ENCODE measurements at regions not wholly inside any gene's neighbourhood (a gene's known extent, or its start where the extent isn't known, plus 50 kb on each side); places are given as distances from the start of the nearest gene placed in this dataset.

DNA sequence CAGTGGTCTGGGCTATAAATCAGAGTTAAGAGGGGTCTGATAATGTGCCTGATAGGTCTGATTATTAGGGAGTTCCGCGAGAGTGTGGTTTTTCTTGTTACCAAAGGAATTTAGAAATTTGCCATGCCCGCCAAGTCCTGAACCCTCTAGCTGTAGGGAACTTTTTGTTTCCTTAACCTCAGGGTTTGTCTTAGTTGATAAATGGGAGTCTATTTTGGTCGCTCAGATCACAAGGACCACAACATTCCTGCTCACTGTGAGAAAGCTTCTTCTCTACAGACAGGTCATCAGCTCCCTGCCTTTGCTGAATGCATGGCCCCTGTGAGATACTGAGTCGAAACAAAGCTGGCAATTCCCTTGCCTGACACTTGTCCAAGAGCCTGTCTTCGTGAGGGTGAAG lies 497.8 kb downstream of the HS3ST4 start:
- Mint-ChIP-seq H3K27ac (ENCODE audit: unreplicated experiment) (no peak overlapping the region), H3K4me1 (ENCODE audit: low read depth, unreplicated experiment) (no peaks in the 10 kb centered on the region), H3K27me3 (ENCODE audit: insufficient read depth, unreplicated experiment) (no peaks in the 10 kb centered on the region), H3K36me3 (ENCODE audit: insufficient read depth, unreplicated experiment) (no peaks in the 10 kb centered on the region), H3K9me3 (ENCODE audit: unreplicated experiment) (peaks cover 26% of the 10 kb centered on the region), H3K4me3 (ENCODE audit: unreplicated experiment) (no peak overlapping the region)
- TF ChIP-seq, protein P1, sequence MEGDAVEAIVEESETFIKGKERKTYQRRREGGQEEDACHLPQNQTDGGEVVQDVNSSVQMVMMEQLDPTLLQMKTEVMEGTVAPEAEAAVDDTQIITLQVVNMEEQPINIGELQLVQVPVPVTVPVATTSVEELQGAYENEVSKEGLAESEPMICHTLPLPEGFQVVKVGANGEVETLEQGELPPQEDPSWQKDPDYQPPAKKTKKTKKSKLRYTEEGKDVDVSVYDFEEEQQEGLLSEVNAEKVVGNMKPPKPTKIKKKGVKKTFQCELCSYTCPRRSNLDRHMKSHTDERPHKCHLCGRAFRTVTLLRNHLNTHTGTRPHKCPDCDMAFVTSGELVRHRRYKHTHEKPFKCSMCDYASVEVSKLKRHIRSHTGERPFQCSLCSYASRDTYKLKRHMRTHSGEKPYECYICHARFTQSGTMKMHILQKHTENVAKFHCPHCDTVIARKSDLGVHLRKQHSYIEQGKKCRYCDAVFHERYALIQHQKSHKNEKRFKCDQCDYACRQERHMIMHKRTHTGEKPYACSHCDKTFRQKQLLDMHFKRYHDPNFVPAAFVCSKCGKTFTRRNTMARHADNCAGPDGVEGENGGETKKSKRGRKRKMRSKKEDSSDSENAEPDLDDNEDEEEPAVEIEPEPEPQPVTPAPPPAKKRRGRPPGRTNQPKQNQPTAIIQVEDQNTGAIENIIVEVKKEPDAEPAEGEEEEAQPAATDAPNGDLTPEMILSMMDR (IDR thresholded peaks at IDR 0.05; ENCODE audit: insufficient read depth in 1 of 2, low read depth in 1 of 2, low read length in 1 of 2, severe bottlenecking in 1 of 2, unreplicated experiment in 1 of 2) = no peak
- BruUV-seq (replicated peaks) = no TSS peak
- ChIA-PET POLR2A (no interaction called here), CTCF (no interaction called here)
- Histone ChIP-seq H3K4me3 (ENCODE audit: low read depth, low read length) (no peak overlapping the region), H3K27me3 (replicated peaks; ENCODE audit: control insufficient read depth, insufficient read depth, low read length) (no peaks in the 10 kb centered on the region), H3K4me1 (no peaks in the 10 kb centered on the region), H3K9me3 (no peaks in the 10 kb centered on the region), H3K36me3 (ENCODE audit: control insufficient read depth, insufficient read depth, low read length) (no peaks in the 10 kb centered on the region)
- DNase-seq = no peak
- intact Hi-C loops (cut with micrococcal nuclease; ENCODE audit: unreplicated experiment) = no loop called here

DNA sequence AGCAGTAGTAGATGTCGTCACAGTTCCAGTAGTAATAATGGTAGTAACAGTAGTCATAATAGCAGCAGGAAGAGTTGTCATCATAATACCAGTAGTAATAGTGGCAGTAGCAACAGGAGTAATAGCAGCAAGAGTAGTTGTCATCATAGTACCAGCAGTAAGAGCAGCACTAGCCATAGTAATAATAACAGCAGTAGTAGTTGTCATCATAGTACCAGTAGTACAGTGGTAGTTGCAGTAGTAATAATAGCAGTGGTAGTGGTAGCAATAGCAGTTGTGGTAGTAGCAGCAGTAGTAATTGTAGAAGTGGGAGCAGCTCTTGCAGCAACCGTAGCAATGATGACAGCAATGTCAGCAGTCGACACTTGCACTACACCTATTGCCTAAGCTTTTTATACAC lies 502.8 kb downstream of the HS3ST4 start:
- peaks cover 28% of the 10 kb centered on the region for H3K9me3 Mint-ChIP-seq (ENCODE audit: unreplicated experiment)
- H3K27me3 ChIP-seq (replicated peaks; ENCODE audit: control insufficient read depth, insufficient read depth, low read length) = no peaks in the 10 kb centered on the region
- CTCF ChIA-PET = no interaction called here
- H3K4me3 ChIP-seq (ENCODE audit: low read depth, low read length) = no peak overlapping the region
- POLR2A ChIA-PET = no interaction called here
- no peaks in the 10 kb centered on the region for H3K36me3 ChIP-seq (ENCODE audit: control insufficient read depth, insufficient read depth, low read length)
- no peak for DNase-seq
- peaks cover 3% of the 10 kb centered on the region for H3K27me3 Mint-ChIP-seq (ENCODE audit: insufficient read depth, unreplicated experiment)
- H3K27ac Mint-ChIP-seq (ENCODE audit: unreplicated experiment) = no peak overlapping the region
- intact Hi-C loops (cut with micrococcal nuclease; ENCODE audit: unreplicated experiment) = no loop called here
- H3K4me1 Mint-ChIP-seq (ENCODE audit: low read depth, unreplicated experiment) = no peaks in the 10 kb centered on the region
- no peaks in the 10 kb centered on the region for H3K4me1 ChIP-seq
- H3K4me3 Mint-ChIP-seq (ENCODE audit: unreplicated experiment) = no peak overlapping the region
- no peaks in the 10 kb centered on the region for H3K9me3 ChIP-seq
- BruUV-seq (replicated peaks) = no TSS peak
- TF ChIP-seq, protein P1 (IDR thresholded peaks at IDR 0.05; ENCODE audit: insufficient read depth in 1 of 2, low read depth in 1 of 2, low read length in 1 of 2, severe bottlenecking in 1 of 2, unreplicated experiment in 1 of 2) = no peak
- H3K36me3 Mint-ChIP-seq (ENCODE audit: insufficient read depth, unreplicated experiment) = no peaks in the 10 kb centered on the region

DNA sequence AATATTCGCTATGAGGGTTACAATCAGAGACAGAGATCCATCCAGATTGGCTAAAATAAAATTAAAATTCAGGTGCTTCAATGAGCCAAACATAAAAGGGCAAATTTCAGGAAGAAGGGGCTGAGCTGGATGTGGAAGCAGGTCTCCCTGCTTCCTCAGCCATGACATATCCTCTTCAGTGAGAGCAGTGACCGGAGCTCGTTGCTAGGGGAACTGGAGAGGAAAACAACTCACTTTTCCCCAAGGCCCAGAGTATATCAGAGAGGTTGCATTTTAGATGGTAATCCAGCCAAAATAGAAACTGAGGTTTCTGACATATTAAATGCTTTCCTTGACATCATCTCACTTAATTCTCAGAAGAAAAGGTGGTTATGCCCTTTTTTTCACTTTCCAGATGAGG lies 503.5 kb downstream of the HS3ST4 start:
- no peak for DNase-seq
- CTCF ChIA-PET = no interaction called here
- TF ChIP-seq, protein P1 (IDR thresholded peaks at IDR 0.05; ENCODE audit: insufficient read depth in 1 of 2, low read depth in 1 of 2, low read length in 1 of 2, severe bottlenecking in 1 of 2, unreplicated experiment in 1 of 2) = no peak
- intact Hi-C loops (cut with micrococcal nuclease; ENCODE audit: unreplicated experiment) = no loop called here
- Mint-ChIP-seq H3K4me3 (ENCODE audit: unreplicated experiment) (no peak overlapping the region), H3K27me3 (ENCODE audit: insufficient read depth, unreplicated experiment) (peaks cover 3% of the 10 kb centered on the region), H3K27ac (ENCODE audit: unreplicated experiment) (no peak overlapping the region), H3K4me1 (ENCODE audit: low read depth, unreplicated experiment) (no peaks in the 10 kb centered on the region), H3K9me3 (ENCODE audit: unreplicated experiment) (peaks cover 28% of the 10 kb centered on the region), H3K36me3 (ENCODE audit: insufficient read depth, unreplicated experiment) (no peaks in the 10 kb centered on the region)
- no peaks in the 10 kb centered on the region for H3K36me3 ChIP-seq (ENCODE audit: control insufficient read depth, insufficient read depth, low read length)
- no TSS peak for BruUV-seq (replicated peaks)
- H3K4me1 ChIP-seq = no peaks in the 10 kb centered on the region
- POLR2A ChIA-PET = no interaction called here
- no peaks in the 10 kb centered on the region for H3K27me3 ChIP-seq (replicated peaks; ENCODE audit: control insufficient read depth, insufficient read depth, low read length)
- H3K4me3 ChIP-seq (ENCODE audit: low read depth, low read length) = no peak overlapping the region
- no peaks in the 10 kb centered on the region for H3K9me3 ChIP-seq
